ENCODE measurements at regions not wholly inside any gene's neighbourhood (a gene's known extent, or its start where the extent isn't known, plus 50 kb on each side); places are given as distances from the start of the nearest gene placed in this dataset.

GRCh38 chr1:192949783-192950182 is 109.4 kb downstream of the UCHL5 start:
- no peak for DNase-seq

GRCh38 chr1:192950926-192951325 is 108.2 kb downstream of the UCHL5 start:
- no peak for DNase-seq

GRCh38 chr1:192951691-192952460 is 107.3 kb downstream of the UCHL5 start:
- peak; percentile 6 for DNase-seq

GRCh38 chr1:192952646-192953045 is 106.5 kb downstream of the UCHL5 start:
- DNase-seq, result no peak

- DNase-seq, result no peak
Measured at GRCh38 chr1:192954705-192955265, 104.4 kb downstream of the UCHL5 start.

GRCh38 chr1:192958350-192958749 is 100.8 kb downstream of the UCHL5 start:
- no peak for DNase-seq

- no peak for DNase-seq
Measured at GRCh38 chr1:192958871-192959270, 100.3 kb downstream of the UCHL5 start.

GRCh38 chr1:192959657-192960186 is 99.4 kb downstream of the UCHL5 start:
- no peak for DNase-seq

Small RNAs in the stretch of these regions (small RNA-seq; reads per million reads assigned to genes)
- gene RN7SKP126, result 0.15 reads per million

Data from occipital lobe (tissue), 2 donors.